ENCODE measurements at regions not wholly inside any gene's neighbourhood (a gene's known extent, or its start where the extent isn't known, plus 50 kb on each side); places are given as distances from the start of the nearest gene placed in this dataset.

GRCh38 chr1:195434566-195435203, 1173.6 kb downstream of the KCNT2 start:
- H3K4me3 ChIP-seq (ENCODE audit: low read depth, low read length) = no peak overlapping the region
- no peak for TF ChIP-seq CTCF (IDR thresholded peaks at IDR 0.05; ENCODE audit: insufficient read depth, low read depth, low read length)
- DNase-seq (ENCODE audit: low read depth) = no peak

GRCh38 chr1:195430826-195431225, 1177.4 kb downstream of the KCNT2 start:
- no peak for DNase-seq (ENCODE audit: low read depth)
- no peak overlapping the region for H3K4me3 ChIP-seq (ENCODE audit: low read depth, low read length)

GRCh38 chr1:195428927-195429326, 1179.3 kb downstream of the KCNT2 start:
- no peak for DNase-seq (ENCODE audit: low read depth)
- no peak for TF ChIP-seq CTCF (IDR thresholded peaks at IDR 0.05; ENCODE audit: insufficient read depth, low read depth, low read length)

More at GRCh38 chr1:195430826-195431225, 1177.4 kb downstream of the KCNT2 start:
- TF ChIP-seq CTCF (IDR thresholded peaks at IDR 0.05; ENCODE audit: insufficient read depth, low read depth, low read length) = no peak

GRCh38 chr1:195415584-195415983, 1192.7 kb downstream of the KCNT2 start:
- TF ChIP-seq CTCF (IDR thresholded peaks at IDR 0.05; ENCODE audit: insufficient read depth, low read depth, low read length) = no peak
- no peak for DNase-seq (ENCODE audit: low read depth)
- H3K4me3 ChIP-seq (ENCODE audit: low read depth, low read length) = no peak overlapping the region

More at GRCh38 chr1:195428927-195429326, 1179.3 kb downstream of the KCNT2 start:
- H3K4me3 ChIP-seq (ENCODE audit: low read depth, low read length) = no peak overlapping the region

GRCh38 chr1:195394567-195394966, 1213.7 kb downstream of the KCNT2 start:
- no peak for DNase-seq (ENCODE audit: low read depth)
- no peak overlapping the region for H3K4me3 ChIP-seq (ENCODE audit: low read depth, low read length)
- TF ChIP-seq CTCF (IDR thresholded peaks at IDR 0.05; ENCODE audit: insufficient read depth, low read depth, low read length) = no peak

- no peak for DNase-seq (ENCODE audit: low read depth)
- no peak overlapping the region for H3K4me3 ChIP-seq (ENCODE audit: low read depth, low read length)
Measured at GRCh38 chr1:195376190-195376589, 1232.0 kb downstream of the KCNT2 start.

More at GRCh38 chr1:195376190-195376589, 1232.0 kb downstream of the KCNT2 start:
- no peak for TF ChIP-seq CTCF (IDR thresholded peaks at IDR 0.05; ENCODE audit: insufficient read depth, low read depth, low read length)

All from fibroblast of villous mesenchyme (primary cell).